ENCODE measurements at regions not wholly inside any gene's neighbourhood (a gene's known extent, or its start where the extent isn't known, plus 50 kb on each side); places are given as distances from the start of the nearest gene placed in this dataset.

DNA sequence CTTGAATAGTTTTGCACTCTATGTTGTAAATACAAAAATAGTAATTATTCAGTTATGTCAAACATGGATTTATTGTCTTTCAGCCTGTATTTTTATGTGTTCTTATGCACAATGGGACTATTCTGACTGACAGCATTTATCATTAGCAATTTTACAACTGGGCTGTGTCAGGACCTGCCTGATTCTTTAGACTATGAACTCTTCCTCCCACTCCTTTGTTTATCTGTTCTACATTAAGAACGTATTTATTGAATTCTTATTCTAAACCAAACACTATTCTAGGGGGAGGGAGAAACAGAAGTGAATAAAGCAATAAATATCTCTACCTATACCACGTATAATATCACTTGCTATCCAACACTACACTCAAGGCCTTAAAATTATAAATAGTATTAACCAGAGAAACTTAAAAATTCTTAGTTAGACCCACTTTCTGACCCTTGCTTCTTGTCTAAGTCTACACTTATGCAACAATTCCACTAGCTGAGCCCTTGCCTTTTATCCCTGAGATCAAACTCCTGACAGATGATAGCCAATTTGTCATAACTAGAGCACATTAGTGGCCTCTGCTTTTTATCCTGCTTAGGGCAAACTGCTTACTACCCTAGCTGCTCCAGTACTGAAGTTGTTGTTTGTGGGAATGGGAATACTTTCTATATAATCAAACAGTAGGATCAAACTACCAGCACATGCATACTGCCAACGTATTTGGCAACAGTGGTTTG, 494.3 kb downstream of the BRINP3 start:
- no peak overlapping the region for H3K4me3 ChIP-seq
- WGBS, 2 donors: 54 to 60% methylated on average over 3 of the region's 3 CpGs
- no peak for DNase-seq
- H3K27me3 ChIP-seq: no peaks in the 10 kb centered on the region
- intact Hi-C loops (cut with DNase I): no loop called here
- H3K27ac ChIP-seq: no peak overlapping the region
- no peaks in the 10 kb centered on the region for H3K9me3 ChIP-seq
- no peak for ATAC-seq
- H3K4me1 ChIP-seq: no peaks in the 10 kb centered on the region
- no peak for TF ChIP-seq POLR2A (IDR thresholded peaks at IDR 0.05)
- TF ChIP-seq, protein P1, sequence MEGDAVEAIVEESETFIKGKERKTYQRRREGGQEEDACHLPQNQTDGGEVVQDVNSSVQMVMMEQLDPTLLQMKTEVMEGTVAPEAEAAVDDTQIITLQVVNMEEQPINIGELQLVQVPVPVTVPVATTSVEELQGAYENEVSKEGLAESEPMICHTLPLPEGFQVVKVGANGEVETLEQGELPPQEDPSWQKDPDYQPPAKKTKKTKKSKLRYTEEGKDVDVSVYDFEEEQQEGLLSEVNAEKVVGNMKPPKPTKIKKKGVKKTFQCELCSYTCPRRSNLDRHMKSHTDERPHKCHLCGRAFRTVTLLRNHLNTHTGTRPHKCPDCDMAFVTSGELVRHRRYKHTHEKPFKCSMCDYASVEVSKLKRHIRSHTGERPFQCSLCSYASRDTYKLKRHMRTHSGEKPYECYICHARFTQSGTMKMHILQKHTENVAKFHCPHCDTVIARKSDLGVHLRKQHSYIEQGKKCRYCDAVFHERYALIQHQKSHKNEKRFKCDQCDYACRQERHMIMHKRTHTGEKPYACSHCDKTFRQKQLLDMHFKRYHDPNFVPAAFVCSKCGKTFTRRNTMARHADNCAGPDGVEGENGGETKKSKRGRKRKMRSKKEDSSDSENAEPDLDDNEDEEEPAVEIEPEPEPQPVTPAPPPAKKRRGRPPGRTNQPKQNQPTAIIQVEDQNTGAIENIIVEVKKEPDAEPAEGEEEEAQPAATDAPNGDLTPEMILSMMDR (IDR thresholded peaks at IDR 0.05): no peak
- no peaks in the 10 kb centered on the region for H3K36me3 ChIP-seq (replicated peaks in 1 of 2; ENCODE audit: insufficient read depth in 1 of 2, low read depth in 2 of 2)

DNA sequence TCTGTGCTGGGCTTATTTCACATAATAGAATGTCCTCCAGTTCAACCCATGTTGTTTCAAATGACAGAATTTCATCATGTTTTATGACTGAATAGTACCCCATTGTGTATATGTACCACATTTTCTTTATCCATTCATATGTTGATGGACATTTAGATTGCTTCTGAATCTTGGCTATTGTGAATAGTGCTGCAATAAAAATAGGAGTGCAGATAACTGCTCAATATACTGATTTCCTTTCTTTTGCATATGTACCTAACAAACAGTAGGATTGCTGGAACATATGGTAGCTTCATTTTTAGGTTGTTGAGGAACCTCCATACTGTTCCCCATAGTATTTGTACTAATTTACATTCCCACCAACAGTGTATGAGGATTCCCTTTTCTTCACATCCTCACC, 491.1 kb downstream of the BRINP3 start:
- Histone ChIP-seq H3K9me3 (no peaks in the 10 kb centered on the region), H3K4me3 (no peak overlapping the region), H3K4me1 (no peaks in the 10 kb centered on the region), H3K27ac (no peak overlapping the region), H3K36me3 (replicated peaks in 1 of 2; ENCODE audit: insufficient read depth in 1 of 2, low read depth in 2 of 2) (no peaks in the 10 kb centered on the region), H3K27me3 (no peaks in the 10 kb centered on the region)
- intact Hi-C loops (cut with DNase I): no loop called here
- DNase-seq (no peak), ATAC-seq (no peak)
- TF ChIP-seq, protein P1 (IDR thresholded peaks at IDR 0.05): no peak
- TF ChIP-seq POLR2A (IDR thresholded peaks at IDR 0.05): no peak

DNA sequence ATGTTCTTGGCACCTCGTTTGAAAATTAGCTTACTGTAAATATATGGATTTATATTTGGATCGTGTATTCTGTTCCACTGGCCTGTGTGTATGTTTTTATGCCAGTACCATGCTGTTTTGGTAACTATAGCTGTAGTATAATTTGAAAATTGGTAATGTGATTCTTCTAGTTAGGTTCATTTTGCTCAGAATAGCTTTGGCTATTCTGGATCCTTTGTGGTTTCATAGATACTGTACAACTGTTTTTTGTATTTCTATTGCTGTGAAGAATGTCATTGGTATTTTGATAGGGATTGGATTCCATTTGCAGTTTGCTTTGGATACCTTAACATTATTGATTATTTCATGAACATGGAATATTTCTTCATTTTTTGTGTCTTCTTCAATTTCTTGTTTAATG, 490.2 kb downstream of the BRINP3 start:
- no peaks in the 10 kb centered on the region for H3K36me3 ChIP-seq (replicated peaks in 1 of 2; ENCODE audit: insufficient read depth in 1 of 2, low read depth in 2 of 2)
- DNase-seq: no peak
- no peaks in the 10 kb centered on the region for H3K27me3 ChIP-seq
- WGBS, 2 donors: 59 to 60% methylated on average over 2 of the region's 2 CpGs
- no peak overlapping the region for H3K27ac ChIP-seq
- no peaks in the 10 kb centered on the region for H3K4me1 ChIP-seq
- no peak for TF ChIP-seq POLR2A (IDR thresholded peaks at IDR 0.05)
- TF ChIP-seq, protein P1 (IDR thresholded peaks at IDR 0.05): no peak
- intact Hi-C loops (cut with DNase I): no loop called here
- ATAC-seq: no peak
- no peaks in the 10 kb centered on the region for H3K9me3 ChIP-seq
- no peak overlapping the region for H3K4me3 ChIP-seq

DNA sequence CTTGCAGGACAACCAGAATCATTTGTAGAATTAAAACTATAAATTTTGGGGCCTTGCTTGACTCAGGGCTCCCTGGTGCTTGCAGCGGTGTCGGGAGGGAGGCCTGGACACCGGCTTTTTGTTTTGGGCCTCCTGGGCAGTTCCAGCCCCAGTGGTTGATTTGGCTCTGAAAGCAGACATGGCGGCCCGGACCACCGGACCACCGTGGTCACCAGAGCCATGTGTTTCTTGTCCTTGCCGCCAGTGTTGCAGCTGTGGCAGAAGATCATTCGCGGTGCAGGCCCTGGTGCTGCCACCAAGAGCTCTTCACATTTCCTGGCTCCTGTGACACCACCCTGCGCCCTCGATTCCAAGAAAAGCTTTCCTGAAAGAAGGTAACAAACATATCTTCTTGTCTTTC, 484.8 kb downstream of the BRINP3 start:
- no peaks in the 10 kb centered on the region for H3K4me1 ChIP-seq
- TF ChIP-seq, protein P1 (IDR thresholded peaks at IDR 0.05): no peak
- TF ChIP-seq POLR2A (IDR thresholded peaks at IDR 0.05): no peak
- ATAC-seq (no peak), DNase-seq (no peak)
- H3K27me3 ChIP-seq: no peaks in the 10 kb centered on the region
- 78 to 89% methylated on average over 12 of the region's 12 CpGs for WGBS, 2 donors
- no peaks in the 10 kb centered on the region for H3K9me3 ChIP-seq
- no peak overlapping the region for H3K27ac ChIP-seq
- H3K36me3 ChIP-seq (replicated peaks in 1 of 2; ENCODE audit: insufficient read depth in 1 of 2, low read depth in 2 of 2): no peaks in the 10 kb centered on the region
- no peak overlapping the region for H3K4me3 ChIP-seq
- intact Hi-C loops (cut with DNase I): no loop called here

DNA sequence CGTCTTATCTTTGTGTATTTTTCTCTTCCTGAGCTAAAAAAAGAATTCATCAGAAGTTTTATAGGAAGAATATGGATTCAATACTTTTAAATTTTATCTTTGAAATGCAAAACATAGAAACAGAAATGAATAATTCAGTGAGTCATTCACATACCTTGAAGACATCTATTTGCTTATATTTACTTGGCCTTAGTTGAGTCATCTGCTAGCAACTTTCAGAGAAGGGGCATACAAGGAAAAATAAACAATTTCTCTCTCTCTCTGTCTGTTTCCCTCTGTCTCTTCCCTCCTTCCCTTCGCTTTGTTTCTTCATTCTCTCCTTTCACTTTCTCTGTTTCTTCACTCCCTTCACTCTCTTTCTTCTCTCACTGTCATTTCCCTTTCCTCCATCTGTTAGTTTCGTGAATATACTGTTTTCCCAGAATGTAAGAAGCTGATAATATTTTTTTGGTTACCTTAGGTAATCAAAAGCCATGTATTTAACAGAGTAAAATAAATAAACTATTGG, 477.2 kb downstream of the BRINP3 start:
- Histone ChIP-seq H3K4me3 (no peak overlapping the region), H3K4me1 (no peaks in the 10 kb centered on the region), H3K27ac (no peak overlapping the region), H3K36me3 (replicated peaks in 1 of 2; ENCODE audit: insufficient read depth in 1 of 2, low read depth in 2 of 2) (no peaks in the 10 kb centered on the region), H3K27me3 (no peaks in the 10 kb centered on the region), H3K9me3 (no peaks in the 10 kb centered on the region)
- DNase-seq (no peak), ATAC-seq (no peak)
- TF ChIP-seq, protein P1 (IDR thresholded peaks at IDR 0.05): no peak
- TF ChIP-seq POLR2A (IDR thresholded peaks at IDR 0.05): no peak
- intact Hi-C loops (cut with DNase I): no loop called here
- 33 to 42% methylated on average over 3 of the region's 3 CpGs for WGBS, 2 donors

Data from body of pancreas (tissue), 4 donors.